ENCODE measurements at regions not wholly inside any gene's neighbourhood (a gene's known extent, or its start where the extent isn't known, plus 50 kb on each side); places are given as distances from the start of the nearest gene placed in this dataset.

- TF ChIP-seq, protein P1, sequence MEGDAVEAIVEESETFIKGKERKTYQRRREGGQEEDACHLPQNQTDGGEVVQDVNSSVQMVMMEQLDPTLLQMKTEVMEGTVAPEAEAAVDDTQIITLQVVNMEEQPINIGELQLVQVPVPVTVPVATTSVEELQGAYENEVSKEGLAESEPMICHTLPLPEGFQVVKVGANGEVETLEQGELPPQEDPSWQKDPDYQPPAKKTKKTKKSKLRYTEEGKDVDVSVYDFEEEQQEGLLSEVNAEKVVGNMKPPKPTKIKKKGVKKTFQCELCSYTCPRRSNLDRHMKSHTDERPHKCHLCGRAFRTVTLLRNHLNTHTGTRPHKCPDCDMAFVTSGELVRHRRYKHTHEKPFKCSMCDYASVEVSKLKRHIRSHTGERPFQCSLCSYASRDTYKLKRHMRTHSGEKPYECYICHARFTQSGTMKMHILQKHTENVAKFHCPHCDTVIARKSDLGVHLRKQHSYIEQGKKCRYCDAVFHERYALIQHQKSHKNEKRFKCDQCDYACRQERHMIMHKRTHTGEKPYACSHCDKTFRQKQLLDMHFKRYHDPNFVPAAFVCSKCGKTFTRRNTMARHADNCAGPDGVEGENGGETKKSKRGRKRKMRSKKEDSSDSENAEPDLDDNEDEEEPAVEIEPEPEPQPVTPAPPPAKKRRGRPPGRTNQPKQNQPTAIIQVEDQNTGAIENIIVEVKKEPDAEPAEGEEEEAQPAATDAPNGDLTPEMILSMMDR (conservative IDR thresholded peaks at IDR 0.05 in 1 of 2, IDR thresholded peaks at IDR 0.05 in 1 of 2; ENCODE audit: extremely low read depth in 1 of 2, insufficient read depth in 1 of 2, low read depth in 1 of 2, low read length in 2 of 2), result no peak
- no peak for TF ChIP-seq EZH2 (IDR thresholded peaks at IDR 0.05; ENCODE audit: borderline replicate concordance, low read length)
Observed at GRCh38 chr7:152925412-152926147, 166.0 kb downstream of the ACTR3B start.
